ENCODE measurements at regions not wholly inside any gene's neighbourhood (a gene's known extent, or its start where the extent isn't known, plus 50 kb on each side); places are given as distances from the start of the nearest gene placed in this dataset.
A peak's percentile ranks its signal among the peaks of the same experiment; 100 is the strongest.

DNA sequence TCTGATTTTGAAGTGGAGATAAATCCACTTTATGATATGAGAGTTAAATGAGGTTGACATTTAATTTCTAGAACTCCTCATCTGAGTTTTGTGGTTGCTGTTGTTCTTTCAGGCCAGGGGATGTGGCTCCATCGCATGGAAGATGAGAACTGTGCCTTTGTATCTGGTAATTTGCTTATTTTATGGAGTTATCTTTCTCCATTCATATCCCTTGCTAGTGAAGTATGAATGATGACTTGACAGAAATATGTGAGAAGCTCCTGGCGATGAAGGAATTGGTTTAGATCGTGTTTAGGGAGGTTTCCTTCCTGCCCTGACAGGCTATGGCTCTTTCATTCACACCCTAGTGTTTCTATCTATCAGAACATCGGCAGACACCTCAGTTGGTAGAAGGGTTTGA lies 393.7 kb downstream of the ETS1 start:
- POLR2A ChIA-PET, result interaction anchor here (1.2 kb wide), 1 partner anchor 18 kb away, joined by 3 read pairs; no protein-coding TSS in a partner anchor
- H3K9me3 Mint-ChIP-seq (ENCODE audit: unreplicated experiment), result no peaks in the 10 kb centered on the region
- H3K4me1 Mint-ChIP-seq (ENCODE audit: insufficient read depth, unreplicated experiment), result peaks cover 9% of the 10 kb centered on the region

GRCh38 chr11:128190312-128190711 lies 397.0 kb downstream of the ETS1 start:
- DNase-seq (ENCODE audit: unreplicated experiment), result no peak
- Mint-ChIP-seq H3K9me3 (ENCODE audit: unreplicated experiment) (peaks cover 11% of the 10 kb centered on the region), H3K27me3 (ENCODE audit: insufficient read depth, unreplicated experiment) (no peaks in the 10 kb centered on the region), H3K27ac (ENCODE audit: low read depth, unreplicated experiment) (no peak overlapping the region), H3K4me3 (ENCODE audit: unreplicated experiment) (no peak overlapping the region), H3K36me3 (ENCODE audit: insufficient read depth, unreplicated experiment) (no peaks in the 10 kb centered on the region), H3K4me1 (ENCODE audit: insufficient read depth, unreplicated experiment) (peaks cover 6% of the 10 kb centered on the region)
- TF ChIP-seq, protein P1, sequence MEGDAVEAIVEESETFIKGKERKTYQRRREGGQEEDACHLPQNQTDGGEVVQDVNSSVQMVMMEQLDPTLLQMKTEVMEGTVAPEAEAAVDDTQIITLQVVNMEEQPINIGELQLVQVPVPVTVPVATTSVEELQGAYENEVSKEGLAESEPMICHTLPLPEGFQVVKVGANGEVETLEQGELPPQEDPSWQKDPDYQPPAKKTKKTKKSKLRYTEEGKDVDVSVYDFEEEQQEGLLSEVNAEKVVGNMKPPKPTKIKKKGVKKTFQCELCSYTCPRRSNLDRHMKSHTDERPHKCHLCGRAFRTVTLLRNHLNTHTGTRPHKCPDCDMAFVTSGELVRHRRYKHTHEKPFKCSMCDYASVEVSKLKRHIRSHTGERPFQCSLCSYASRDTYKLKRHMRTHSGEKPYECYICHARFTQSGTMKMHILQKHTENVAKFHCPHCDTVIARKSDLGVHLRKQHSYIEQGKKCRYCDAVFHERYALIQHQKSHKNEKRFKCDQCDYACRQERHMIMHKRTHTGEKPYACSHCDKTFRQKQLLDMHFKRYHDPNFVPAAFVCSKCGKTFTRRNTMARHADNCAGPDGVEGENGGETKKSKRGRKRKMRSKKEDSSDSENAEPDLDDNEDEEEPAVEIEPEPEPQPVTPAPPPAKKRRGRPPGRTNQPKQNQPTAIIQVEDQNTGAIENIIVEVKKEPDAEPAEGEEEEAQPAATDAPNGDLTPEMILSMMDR (IDR thresholded peaks at IDR 0.05; ENCODE audit: unreplicated experiment), result no peak
- POLR2A ChIA-PET, result no interaction called here
- CTCF ChIA-PET, result no interaction called here
- BruUV-seq (replicated peaks), result no TSS peak
- intact Hi-C loops (cut with micrococcal nuclease), result no loop called here

More for the DNA sequence above, 393.7 kb downstream of the ETS1 start:
- CTCF ChIA-PET, result interaction anchor here (0.6 kb wide), 1 partner anchor 86 kb away, joined by 4 read pairs; no protein-coding TSS in a partner anchor
- TF ChIP-seq, protein P1 (IDR thresholded peaks at IDR 0.05; ENCODE audit: unreplicated experiment), result no peak
- Mint-ChIP-seq H3K4me3 (ENCODE audit: unreplicated experiment) (no peak overlapping the region), H3K36me3 (ENCODE audit: insufficient read depth, unreplicated experiment) (no peaks in the 10 kb centered on the region), H3K27me3 (ENCODE audit: insufficient read depth, unreplicated experiment) (no peaks in the 10 kb centered on the region), H3K27ac (ENCODE audit: low read depth, unreplicated experiment) (no peak overlapping the region)
- intact Hi-C loops (cut with micrococcal nuclease), result no loop called here
- no TSS peak for BruUV-seq (replicated peaks)
- DNase-seq (ENCODE audit: unreplicated experiment), result no peak

DNA sequence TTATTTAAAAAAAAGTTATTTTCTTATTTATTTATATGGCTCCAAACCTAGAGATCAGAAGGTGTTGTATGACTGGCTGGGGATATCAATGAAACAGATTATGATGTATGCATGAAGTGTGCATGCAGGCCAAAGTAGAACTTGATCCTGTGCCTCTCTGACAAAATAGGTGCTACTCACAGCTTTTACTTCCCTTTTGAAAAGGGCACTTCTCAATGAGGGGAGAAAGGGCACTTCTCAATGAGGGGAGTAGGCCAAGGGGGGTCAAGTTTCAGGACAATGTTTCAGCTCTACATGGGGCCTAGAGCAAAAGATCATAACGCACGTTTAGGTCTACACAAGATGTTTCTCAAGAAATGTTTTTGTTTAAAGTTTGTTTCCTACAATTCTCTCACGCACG lies 397.5 kb downstream of the ETS1 start:
- ChIA-PET POLR2A (interaction anchor here (0.6 kb wide), 1 partner anchor 55 kb away, joined by 3 read pairs; no protein-coding TSS in a partner anchor), CTCF (interaction anchor here (0.6 to 0.7 kb wide), 2 partner anchors 32 to 441 kb away, joined by 3 read pairs; no protein-coding TSS in a partner anchor)
- BruUV-seq (replicated peaks), result no TSS peak
- no peak overlapping the region for H3K4me3 Mint-ChIP-seq (ENCODE audit: unreplicated experiment)
- peaks cover 16% of the 10 kb centered on the region for H3K9me3 Mint-ChIP-seq (ENCODE audit: unreplicated experiment)
- H3K4me1 Mint-ChIP-seq (ENCODE audit: insufficient read depth, unreplicated experiment), result peaks cover 6% of the 10 kb centered on the region
- no peaks in the 10 kb centered on the region for H3K27me3 Mint-ChIP-seq (ENCODE audit: insufficient read depth, unreplicated experiment)
- H3K36me3 Mint-ChIP-seq (ENCODE audit: insufficient read depth, unreplicated experiment), result no peaks in the 10 kb centered on the region
- no peak for DNase-seq (ENCODE audit: unreplicated experiment)
- H3K27ac Mint-ChIP-seq (ENCODE audit: low read depth, unreplicated experiment), result no peak overlapping the region
- TF ChIP-seq, protein P1 (IDR thresholded peaks at IDR 0.05; ENCODE audit: unreplicated experiment), result no peak
- intact Hi-C loops (cut with micrococcal nuclease), result no loop called here

GRCh38 chr11:128188346-128189004 lies 398.9 kb downstream of the ETS1 start:
- no peaks in the 10 kb centered on the region for H3K36me3 Mint-ChIP-seq (ENCODE audit: insufficient read depth, unreplicated experiment)
- H3K4me3 Mint-ChIP-seq (ENCODE audit: unreplicated experiment), result no peak overlapping the region
- H3K27ac Mint-ChIP-seq (ENCODE audit: low read depth, unreplicated experiment), result peak overlapping the region; percentile 30
- no TSS peak for BruUV-seq (replicated peaks)
- ChIA-PET CTCF (interaction anchor here (0.6 to 1.0 kb wide), 3 partner anchors 16 to 100 kb away, joined by 3 to 4 read pairs (median 3); no protein-coding TSS in a partner anchor), POLR2A (no interaction called here)
- DNase-seq (ENCODE audit: unreplicated experiment), result no peak
- H3K9me3 Mint-ChIP-seq (ENCODE audit: unreplicated experiment), result peaks cover 29% of the 10 kb centered on the region
- no peaks in the 10 kb centered on the region for H3K27me3 Mint-ChIP-seq (ENCODE audit: insufficient read depth, unreplicated experiment)
- TF ChIP-seq, protein P1 (IDR thresholded peaks at IDR 0.05; ENCODE audit: unreplicated experiment), result no peak
- peaks cover 6% of the 10 kb centered on the region for H3K4me1 Mint-ChIP-seq (ENCODE audit: insufficient read depth, unreplicated experiment)
- intact Hi-C loops (cut with micrococcal nuclease), result no loop called here

Measured in MCF 10A (cell line).